ENCODE measurements at regions not wholly inside any gene's neighbourhood (a gene's known extent, or its start where the extent isn't known, plus 50 kb on each side); places are given as distances from the start of the nearest gene placed in this dataset.

DNA sequence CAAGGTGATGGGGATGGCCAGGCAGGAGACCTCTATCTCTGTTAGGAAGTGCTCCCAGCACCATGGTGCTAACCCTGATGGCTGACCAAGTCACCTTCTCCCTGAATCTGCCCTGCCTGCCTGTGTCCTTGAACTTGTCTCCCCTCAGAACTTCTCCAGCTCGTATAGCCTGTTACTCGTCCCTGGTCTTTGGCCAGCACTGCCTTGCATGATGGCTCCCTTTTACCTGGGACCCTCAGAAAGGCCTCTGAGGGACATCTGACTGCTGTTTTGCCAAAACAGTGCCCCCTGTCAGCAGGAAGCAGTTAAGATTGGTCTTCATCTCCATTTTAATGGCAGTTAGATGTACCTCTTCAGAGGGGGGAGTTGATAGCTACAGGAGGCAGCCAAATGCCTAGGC lies 148.3 kb downstream of the RHOU start:
- Histone ChIP-seq H3K27me3 (replicated peaks; ENCODE audit: insufficient read depth, low read length) (no peaks in the 10 kb centered on the region), H2AFZ (ENCODE audit: low read length) (no peak overlapping the region), H3K9me2 (replicated peaks; ENCODE audit: insufficient read depth, low read length) (no peaks in the 10 kb centered on the region), H3K9ac (ENCODE audit: low read length) (no peak overlapping the region), H3K4me2 (ENCODE audit: low read depth, low read length) (no peak overlapping the region), H3K79me2 (ENCODE audit: low read length) (no peaks in the 10 kb centered on the region), H3K4me1 (ENCODE audit: low read length) (no peaks in the 10 kb centered on the region), H3K9me3 (replicated peaks; ENCODE audit: insufficient read depth, low read length) (no peaks in the 10 kb centered on the region), H3K27ac (ENCODE audit: low read length) (no peak overlapping the region), H3K36me3 (replicated peaks; ENCODE audit: insufficient read depth, low read length) (no peaks in the 10 kb centered on the region), H3F3A (ENCODE audit: insufficient read depth, low read length) (no peaks in the 10 kb centered on the region), H3K4me3 (ENCODE audit: low read length) (no peak overlapping the region), H4K20me1 (ENCODE audit: insufficient read depth, low read length) (no peaks in the 10 kb centered on the region)
- TF ChIP-seq EZH2phosphoT487 (IDR thresholded peaks at IDR 0.05; ENCODE audit: low read length) (no peak), EZH2 (optimal IDR thresholded peaks at IDR 0.05; ENCODE audit: low read depth, low read length) (no peak), CTCF (IDR thresholded peaks at IDR 0.05; ENCODE audit: low read length) (no peak)
- DNase-seq = no peak

- Histone ChIP-seq H3K9me2 (replicated peaks; ENCODE audit: insufficient read depth, low read length) (no peaks in the 10 kb centered on the region), H3K27me3 (replicated peaks; ENCODE audit: insufficient read depth, low read length) (no peaks in the 10 kb centered on the region), H3K4me1 (ENCODE audit: low read length) (no peaks in the 10 kb centered on the region), H3K4me3 (ENCODE audit: low read length) (no peak overlapping the region), H3K27ac (ENCODE audit: low read length) (no peak overlapping the region), H4K20me1 (ENCODE audit: insufficient read depth, low read length) (no peaks in the 10 kb centered on the region), H3K9ac (ENCODE audit: low read length) (no peak overlapping the region), H3K4me2 (ENCODE audit: low read depth, low read length) (no peak overlapping the region), H3F3A (ENCODE audit: insufficient read depth, low read length) (no peaks in the 10 kb centered on the region), H2AFZ (ENCODE audit: low read length) (no peak overlapping the region), H3K9me3 (replicated peaks; ENCODE audit: insufficient read depth, low read length) (no peaks in the 10 kb centered on the region), H3K36me3 (replicated peaks; ENCODE audit: insufficient read depth, low read length) (no peaks in the 10 kb centered on the region), H3K79me2 (ENCODE audit: low read length) (no peaks in the 10 kb centered on the region)
- TF ChIP-seq CTCF (IDR thresholded peaks at IDR 0.05; ENCODE audit: low read length) (no peak), EZH2phosphoT487 (IDR thresholded peaks at IDR 0.05; ENCODE audit: low read length) (no peak), EZH2 (optimal IDR thresholded peaks at IDR 0.05; ENCODE audit: low read depth, low read length) (no peak)
- DNase-seq = no peak
Measured at GRCh38 chr1:228884196-228884595, 148.9 kb downstream of the RHOU start.

DNA sequence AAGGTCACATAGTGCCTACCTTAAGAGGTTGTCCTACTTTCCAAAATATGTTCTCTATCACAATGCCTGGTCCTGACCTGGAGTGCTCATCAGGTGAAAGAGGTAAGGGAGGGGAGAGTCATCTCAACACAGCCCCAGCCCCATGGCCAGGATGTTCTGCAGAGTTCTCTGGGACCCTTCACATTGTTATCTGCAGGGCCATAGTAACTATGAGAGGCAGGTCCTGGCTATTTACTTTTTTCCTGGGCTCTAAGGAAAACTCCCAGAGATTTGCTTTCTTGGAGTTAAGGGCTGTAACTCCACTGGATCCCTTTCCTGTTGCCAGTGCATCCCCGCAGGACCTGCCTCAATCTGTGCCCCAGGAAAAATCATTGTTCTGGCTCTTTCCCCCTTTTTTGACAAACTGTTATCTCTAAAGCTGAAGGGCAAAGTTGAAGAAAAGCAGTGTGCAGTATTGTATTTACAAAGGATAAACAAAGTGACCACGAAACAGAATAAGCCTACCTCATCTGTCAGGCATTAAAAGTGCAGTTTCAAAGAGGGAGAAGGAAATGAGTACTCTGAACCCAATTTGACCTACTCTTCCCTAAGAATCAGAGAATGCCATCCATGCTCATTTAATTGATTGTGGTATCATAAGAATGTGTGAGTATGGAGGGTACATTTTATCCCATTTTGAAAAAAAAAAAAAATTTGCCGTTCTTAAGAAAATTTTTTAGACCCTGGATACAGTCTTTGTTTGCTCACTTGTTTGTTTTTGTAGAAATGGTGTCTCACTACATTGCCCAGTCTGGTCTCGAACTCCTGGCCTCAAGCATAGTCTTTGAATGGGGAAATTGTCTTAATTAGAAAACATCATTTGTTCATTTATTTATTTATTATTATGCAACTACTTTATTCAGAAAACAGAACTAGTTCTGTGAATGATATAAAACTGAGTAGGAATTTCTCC lies 149.6 kb downstream of the RHOU start:
- no peak overlapping the region for H3K27ac ChIP-seq (ENCODE audit: low read length)
- H3K9ac ChIP-seq (ENCODE audit: low read length) = no peak overlapping the region

More for the DNA sequence above, 149.6 kb downstream of the RHOU start:
- Histone ChIP-seq H3K9me2 (replicated peaks; ENCODE audit: insufficient read depth, low read length) (no peaks in the 10 kb centered on the region), H3K36me3 (replicated peaks; ENCODE audit: insufficient read depth, low read length) (no peaks in the 10 kb centered on the region), H3F3A (ENCODE audit: insufficient read depth, low read length) (no peaks in the 10 kb centered on the region), H4K20me1 (ENCODE audit: insufficient read depth, low read length) (no peaks in the 10 kb centered on the region), H2AFZ (ENCODE audit: low read length) (no peak overlapping the region), H3K4me1 (ENCODE audit: low read length) (no peaks in the 10 kb centered on the region), H3K4me3 (ENCODE audit: low read length) (no peak overlapping the region), H3K4me2 (ENCODE audit: low read depth, low read length) (no peak overlapping the region), H3K79me2 (ENCODE audit: low read length) (no peaks in the 10 kb centered on the region), H3K27me3 (replicated peaks; ENCODE audit: insufficient read depth, low read length) (no peaks in the 10 kb centered on the region), H3K9me3 (replicated peaks; ENCODE audit: insufficient read depth, low read length) (no peaks in the 10 kb centered on the region)
- TF ChIP-seq EZH2phosphoT487 (IDR thresholded peaks at IDR 0.05; ENCODE audit: low read length) (no peak), EZH2 (optimal IDR thresholded peaks at IDR 0.05; ENCODE audit: low read depth, low read length) (no peak), CTCF (IDR thresholded peaks at IDR 0.05; ENCODE audit: low read length) (no peak)
- DNase-seq = no peak
